Heart left ventricle (tissue), 13 donors: ENCODE measurements at regions not wholly inside any gene's neighbourhood (a gene's known extent, or its start where the extent isn't known, plus 50 kb on each side); places are given as distances from the start of the nearest gene placed in this dataset.

Experiments used
- POLR2A ChIP-seq, 2 donors: fragments of 450-650 bp; IDR thresholded peaks; one replicate each; pipeline ENCODE4 v1.6.1; 2017; ENCODE audit warnings: antibody characterized with exemption in 2 of 2, mild to moderate bottlenecking in 2 of 2, moderate library complexity in 2 of 2
- TF ChIP-seq, protein P1 (sequence below), 12 donors: fragments of 200-600 bp; sonication (generic) in 4 of 12; IDR thresholded peaks; one replicate each; pipeline versions ENCODE4 v1.5.0 to v1.8.0; 2018 to 2022; ENCODE audit warnings: antibody characterized with exemption in 12 of 12, mild to moderate bottlenecking in 5 of 12
- donor health status: ischemic (EF 13 %, LVEDD 7.1; RV severe dilation, severe dysfunction).
- donor health status: DM: no; HTN: yes; CAD: no.
- donor health status: DM: no; HTN: no; CAD: no.
- donor health status: ischemic (EF 25% LVEDD 6.9; RV normal size, moderate dysfunction).
- donor health status: ischemic (EF 25% LVEDD 5.7; RV mildly dilated, moderate dysfunction).
- donor health status: ischemic (EF 35%, LVEDD 5.7; RV mildly dilated, moderate dysfunction).
- donor health status: nonischemic (EF 11% LVEDD 7.7; RV severe dilation, severe dysfunction).
- donor health status: DM: yes; HTN: yes; CAD: no.
- donor health status: PGD.
- donor health status: ischemic (EF 29% LVEDD 5.4; RV normal size, mild dysfunction).
- donor health status: nonischemic (EF 23%, LVEDD 6.1; RV moderate dilation, normal function).

DNA sequence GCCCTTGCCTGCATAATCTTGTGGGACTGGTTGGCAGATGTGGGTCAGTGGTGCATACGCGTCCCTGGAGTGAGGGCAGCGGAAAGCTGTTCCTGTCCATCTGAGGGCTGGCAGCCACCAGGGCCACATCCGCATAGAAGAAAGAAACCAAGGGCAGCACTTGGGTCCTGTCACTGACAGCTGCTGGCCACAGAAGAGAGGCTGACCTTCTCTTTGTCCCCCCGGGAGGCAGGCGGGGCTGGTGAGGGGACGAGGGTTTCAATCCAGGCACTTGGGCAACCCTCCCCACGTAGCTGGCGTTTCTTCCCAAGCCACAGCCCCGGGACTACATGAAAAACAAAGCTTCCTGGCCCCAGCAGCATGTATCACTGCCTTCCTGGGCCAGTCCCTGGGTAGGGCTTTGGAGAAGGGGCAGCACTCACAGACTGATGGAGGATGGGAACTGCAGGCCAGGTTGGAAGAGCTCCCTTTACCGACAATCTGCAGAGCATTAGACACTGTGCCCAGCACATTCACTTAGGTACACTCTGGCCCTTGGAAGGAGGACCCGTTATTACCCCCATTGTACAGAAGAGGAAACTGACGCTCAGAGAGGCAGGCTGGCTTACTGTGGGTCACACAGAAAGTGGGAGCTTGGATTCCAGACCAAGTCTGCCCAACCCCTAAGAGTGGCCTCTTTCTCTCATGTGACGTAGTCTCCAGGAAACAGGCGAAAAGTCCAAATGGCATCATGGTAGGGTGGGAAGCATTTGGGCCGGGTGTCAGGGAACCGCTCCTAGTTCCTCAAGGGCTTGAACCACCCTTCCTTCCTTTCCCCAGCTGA lies 78.8 kb upstream of the SLC6A6 start:
- TF ChIP-seq, protein P1, sequence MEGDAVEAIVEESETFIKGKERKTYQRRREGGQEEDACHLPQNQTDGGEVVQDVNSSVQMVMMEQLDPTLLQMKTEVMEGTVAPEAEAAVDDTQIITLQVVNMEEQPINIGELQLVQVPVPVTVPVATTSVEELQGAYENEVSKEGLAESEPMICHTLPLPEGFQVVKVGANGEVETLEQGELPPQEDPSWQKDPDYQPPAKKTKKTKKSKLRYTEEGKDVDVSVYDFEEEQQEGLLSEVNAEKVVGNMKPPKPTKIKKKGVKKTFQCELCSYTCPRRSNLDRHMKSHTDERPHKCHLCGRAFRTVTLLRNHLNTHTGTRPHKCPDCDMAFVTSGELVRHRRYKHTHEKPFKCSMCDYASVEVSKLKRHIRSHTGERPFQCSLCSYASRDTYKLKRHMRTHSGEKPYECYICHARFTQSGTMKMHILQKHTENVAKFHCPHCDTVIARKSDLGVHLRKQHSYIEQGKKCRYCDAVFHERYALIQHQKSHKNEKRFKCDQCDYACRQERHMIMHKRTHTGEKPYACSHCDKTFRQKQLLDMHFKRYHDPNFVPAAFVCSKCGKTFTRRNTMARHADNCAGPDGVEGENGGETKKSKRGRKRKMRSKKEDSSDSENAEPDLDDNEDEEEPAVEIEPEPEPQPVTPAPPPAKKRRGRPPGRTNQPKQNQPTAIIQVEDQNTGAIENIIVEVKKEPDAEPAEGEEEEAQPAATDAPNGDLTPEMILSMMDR (IDR thresholded peaks at IDR 0.05), result no peak
- no peak for TF ChIP-seq POLR2A (IDR thresholded peaks at IDR 0.05)
